ENCODE measurements at regions not wholly inside any gene's neighbourhood (a gene's known extent, or its start where the extent isn't known, plus 50 kb on each side); places are given as distances from the start of the nearest gene placed in this dataset.

- no peaks in the 10 kb centered on the region for H3K27me3 ChIP-seq (ENCODE audit: control insufficient read depth in 1 of 2, insufficient read depth in 2 of 2, low read length in 2 of 2)
- H3K4me1 ChIP-seq (ENCODE audit: control insufficient read depth in 2 of 2, insufficient read depth in 2 of 2, low read length in 1 of 2), result no peaks in the 10 kb centered on the region
- no peaks in the 10 kb centered on the region for H3K9me3 ChIP-seq (ENCODE audit: control insufficient read depth in 2 of 2, insufficient read depth in 1 of 2, low read depth in 1 of 2, low read length in 1 of 2)
- no peaks in the 10 kb centered on the region for H3K36me3 ChIP-seq (ENCODE audit: control insufficient read depth in 2 of 2, insufficient read depth in 2 of 2, low read length in 1 of 2)
- no peak overlapping the region for H3K4me3 ChIP-seq (ENCODE audit: low read depth in 1 of 2, low read length in 2 of 2)
- WGBS, 2 donors, result 49 to 57% methylated on average over 3 of the region's 3 CpGs
- no peak overlapping the region for H3K27ac ChIP-seq (ENCODE audit: low read depth in 2 of 2, low read length in 1 of 2)
Measured at GRCh38 chr6:86825436-86825835, 111.9 kb upstream of the HTR1E start.

- no peaks in the 10 kb centered on the region for H3K9me3 ChIP-seq (ENCODE audit: control insufficient read depth in 2 of 2, insufficient read depth in 1 of 2, low read depth in 1 of 2, low read length in 1 of 2)
- H3K27ac ChIP-seq (ENCODE audit: low read depth in 2 of 2, low read length in 1 of 2), result no peak overlapping the region
- H3K36me3 ChIP-seq (ENCODE audit: control insufficient read depth in 2 of 2, insufficient read depth in 2 of 2, low read length in 1 of 2), result no peaks in the 10 kb centered on the region
- no peaks in the 10 kb centered on the region for H3K27me3 ChIP-seq (ENCODE audit: control insufficient read depth in 1 of 2, insufficient read depth in 2 of 2, low read length in 2 of 2)
- H3K4me1 ChIP-seq (ENCODE audit: control insufficient read depth in 2 of 2, insufficient read depth in 2 of 2, low read length in 1 of 2), result no peaks in the 10 kb centered on the region
- no peak overlapping the region for H3K4me3 ChIP-seq (ENCODE audit: low read depth in 1 of 2, low read length in 2 of 2)
Measured at GRCh38 chr6:86822747-86823146, 114.6 kb upstream of the HTR1E start.

- Histone ChIP-seq H3K4me3 (ENCODE audit: low read depth in 1 of 2, low read length in 2 of 2) (no peak overlapping the region), H3K27ac (ENCODE audit: low read depth in 2 of 2, low read length in 1 of 2) (no peak overlapping the region), H3K27me3 (ENCODE audit: control insufficient read depth in 1 of 2, insufficient read depth in 2 of 2, low read length in 2 of 2) (no peaks in the 10 kb centered on the region), H3K4me1 (ENCODE audit: control insufficient read depth in 2 of 2, insufficient read depth in 2 of 2, low read length in 1 of 2) (no peaks in the 10 kb centered on the region), H3K36me3 (ENCODE audit: control insufficient read depth in 2 of 2, insufficient read depth in 2 of 2, low read length in 1 of 2) (no peaks in the 10 kb centered on the region), H3K9me3 (ENCODE audit: control insufficient read depth in 2 of 2, insufficient read depth in 1 of 2, low read depth in 1 of 2, low read length in 1 of 2) (no peaks in the 10 kb centered on the region)
- 21 to 23% methylated on average over 1 of the region's 1 CpG for WGBS, 2 donors
Measured at GRCh38 chr6:86820750-86821149, 116.6 kb upstream of the HTR1E start.

GRCh38 chr6:86793649-86794048 is 143.7 kb upstream of the HTR1E start:
- 65 to 80% methylated on average over 1 of the region's 1 CpG for WGBS, 2 donors
- no peak overlapping the region for H3K27ac ChIP-seq (ENCODE audit: low read depth in 2 of 2, low read length in 1 of 2)
- H3K9me3 ChIP-seq (ENCODE audit: control insufficient read depth in 2 of 2, insufficient read depth in 1 of 2, low read depth in 1 of 2, low read length in 1 of 2), result peaks cover 4 to 5% of the 10 kb centered on the region in 2 donors
- no peaks in the 10 kb centered on the region for H3K4me1 ChIP-seq (ENCODE audit: control insufficient read depth in 2 of 2, insufficient read depth in 2 of 2, low read length in 1 of 2)
- H3K36me3 ChIP-seq (ENCODE audit: control insufficient read depth in 2 of 2, insufficient read depth in 2 of 2, low read length in 1 of 2), result no peaks in the 10 kb centered on the region
- no peak overlapping the region for H3K4me3 ChIP-seq (ENCODE audit: low read depth in 1 of 2, low read length in 2 of 2)
- no peaks in the 10 kb centered on the region for H3K27me3 ChIP-seq (ENCODE audit: control insufficient read depth in 1 of 2, insufficient read depth in 2 of 2, low read length in 2 of 2)

GRCh38 chr6:86791476-86791875 is 145.9 kb upstream of the HTR1E start:
- H3K27me3 ChIP-seq (ENCODE audit: control insufficient read depth in 1 of 2, insufficient read depth in 2 of 2, low read length in 2 of 2), result no peaks in the 10 kb centered on the region
- H3K36me3 ChIP-seq (ENCODE audit: control insufficient read depth in 2 of 2, insufficient read depth in 2 of 2, low read length in 1 of 2), result no peaks in the 10 kb centered on the region
- 88 to 94% methylated on average over 1 of the region's 1 CpG for WGBS, 2 donors
- no peak overlapping the region for H3K27ac ChIP-seq (ENCODE audit: low read depth in 2 of 2, low read length in 1 of 2)
- H3K4me3 ChIP-seq (ENCODE audit: low read depth in 1 of 2, low read length in 2 of 2), result no peak overlapping the region
- peaks cover 3 to 5% of the 10 kb centered on the region in 2 donors for H3K9me3 ChIP-seq (ENCODE audit: control insufficient read depth in 2 of 2, insufficient read depth in 1 of 2, low read depth in 1 of 2, low read length in 1 of 2)
- H3K4me1 ChIP-seq (ENCODE audit: control insufficient read depth in 2 of 2, insufficient read depth in 2 of 2, low read length in 1 of 2), result no peaks in the 10 kb centered on the region

- no peaks in the 10 kb centered on the region for H3K36me3 ChIP-seq (ENCODE audit: control insufficient read depth in 2 of 2, insufficient read depth in 2 of 2, low read length in 1 of 2)
- no peaks in the 10 kb centered on the region for H3K4me1 ChIP-seq (ENCODE audit: control insufficient read depth in 2 of 2, insufficient read depth in 2 of 2, low read length in 1 of 2)
- H3K4me3 ChIP-seq (ENCODE audit: low read depth in 1 of 2, low read length in 2 of 2), result no peak overlapping the region
- H3K27me3 ChIP-seq (ENCODE audit: control insufficient read depth in 1 of 2, insufficient read depth in 2 of 2, low read length in 2 of 2), result no peaks in the 10 kb centered on the region
- 24 to 34% methylated on average over 2 of the region's 2 CpGs for WGBS, 2 donors
- H3K9me3 ChIP-seq (ENCODE audit: control insufficient read depth in 2 of 2, insufficient read depth in 1 of 2, low read depth in 1 of 2, low read length in 1 of 2), result no peaks in the 10 kb centered on the region
- H3K27ac ChIP-seq (ENCODE audit: low read depth in 2 of 2, low read length in 1 of 2), result no peak overlapping the region
Measured at GRCh38 chr6:86789779-86790411, 147.4 kb upstream of the HTR1E start.

GRCh38 chr6:86782328-86782727 is 155.0 kb upstream of the HTR1E start:
- no peaks in the 10 kb centered on the region for H3K4me1 ChIP-seq (ENCODE audit: control insufficient read depth in 2 of 2, insufficient read depth in 2 of 2, low read length in 1 of 2)
- no peaks in the 10 kb centered on the region for H3K36me3 ChIP-seq (ENCODE audit: control insufficient read depth in 2 of 2, insufficient read depth in 2 of 2, low read length in 1 of 2)
- H3K27ac ChIP-seq (ENCODE audit: low read depth in 2 of 2, low read length in 1 of 2), result no peak overlapping the region
- H3K27me3 ChIP-seq (ENCODE audit: control insufficient read depth in 1 of 2, insufficient read depth in 2 of 2, low read length in 2 of 2), result no peaks in the 10 kb centered on the region
- H3K9me3 ChIP-seq (ENCODE audit: control insufficient read depth in 2 of 2, insufficient read depth in 1 of 2, low read depth in 1 of 2, low read length in 1 of 2), result no peaks in the 10 kb centered on the region
- H3K4me3 ChIP-seq (ENCODE audit: low read depth in 1 of 2, low read length in 2 of 2), result no peak overlapping the region

- Histone ChIP-seq H3K4me3 (ENCODE audit: low read depth in 1 of 2, low read length in 2 of 2) (no peak overlapping the region), H3K36me3 (ENCODE audit: control insufficient read depth in 2 of 2, insufficient read depth in 2 of 2, low read length in 1 of 2) (no peaks in the 10 kb centered on the region), H3K27ac (ENCODE audit: low read depth in 2 of 2, low read length in 1 of 2) (no peak overlapping the region), H3K4me1 (ENCODE audit: control insufficient read depth in 2 of 2, insufficient read depth in 2 of 2, low read length in 1 of 2) (no peaks in the 10 kb centered on the region), H3K27me3 (ENCODE audit: control insufficient read depth in 1 of 2, insufficient read depth in 2 of 2, low read length in 2 of 2) (no peaks in the 10 kb centered on the region), H3K9me3 (ENCODE audit: control insufficient read depth in 2 of 2, insufficient read depth in 1 of 2, low read depth in 1 of 2, low read length in 1 of 2) (no peaks in the 10 kb centered on the region)
- 82 to 83% methylated on average over 2 of the region's 2 CpGs for WGBS, 2 donors
Measured at GRCh38 chr6:86780923-86781322, 156.4 kb upstream of the HTR1E start.

GRCh38 chr6:86775893-86776292 is 161.4 kb upstream of the HTR1E start:
- no peak overlapping the region for H3K4me3 ChIP-seq (ENCODE audit: low read depth in 1 of 2, low read length in 2 of 2)
- H3K27ac ChIP-seq (ENCODE audit: low read depth in 2 of 2, low read length in 1 of 2), result no peak overlapping the region
- H3K36me3 ChIP-seq (ENCODE audit: control insufficient read depth in 2 of 2, insufficient read depth in 2 of 2, low read length in 1 of 2), result no peaks in the 10 kb centered on the region
- H3K9me3 ChIP-seq (ENCODE audit: control insufficient read depth in 2 of 2, insufficient read depth in 1 of 2, low read depth in 1 of 2, low read length in 1 of 2), result no peaks in the 10 kb centered on the region
- no peaks in the 10 kb centered on the region for H3K4me1 ChIP-seq (ENCODE audit: control insufficient read depth in 2 of 2, insufficient read depth in 2 of 2, low read length in 1 of 2)
- no peaks in the 10 kb centered on the region for H3K27me3 ChIP-seq (ENCODE audit: control insufficient read depth in 1 of 2, insufficient read depth in 2 of 2, low read length in 2 of 2)

GRCh38 chr6:86765211-86765610 is 172.1 kb upstream of the HTR1E start:
- 80 to 90% methylated on average over 1 of the region's 1 CpG for WGBS, 2 donors
- Histone ChIP-seq H3K9me3 (ENCODE audit: control insufficient read depth in 2 of 2, insufficient read depth in 1 of 2, low read depth in 1 of 2, low read length in 1 of 2) (peaks cover 0 to 3% of the 10 kb centered on the region in 2 donors), H3K4me3 (ENCODE audit: low read depth in 1 of 2, low read length in 2 of 2) (no peak overlapping the region), H3K36me3 (ENCODE audit: control insufficient read depth in 2 of 2, insufficient read depth in 2 of 2, low read length in 1 of 2) (no peaks in the 10 kb centered on the region), H3K27me3 (ENCODE audit: control insufficient read depth in 1 of 2, insufficient read depth in 2 of 2, low read length in 2 of 2) (no peaks in the 10 kb centered on the region), H3K27ac (ENCODE audit: low read depth in 2 of 2, low read length in 1 of 2) (no peak overlapping the region), H3K4me1 (ENCODE audit: control insufficient read depth in 2 of 2, insufficient read depth in 2 of 2, low read length in 1 of 2) (no peaks in the 10 kb centered on the region)

Measured in esophagus (tissue), 2 donors.